SJCRH30 (cell line): ENCODE measurements at regions not wholly inside any gene's neighbourhood (a gene's known extent, or its start where the extent isn't known, plus 50 kb on each side); places are given as distances from the start of the nearest gene placed in this dataset.

Experiments used
- DNase-seq, 2 experiments: peaks; one replicate each; pipeline ENCODE4 v3.0.0-alpha.2; 2015 to 2020
- H3K27ac ChIP-seq: fragments of 250-450 bp; sonication (Bioruptor Pico); 2 replicates; pipeline ENCODE4 v1.5.1; 2020; ENCODE audit warnings: mild to moderate bottlenecking, moderate library complexity
- H3K27me3 ChIP-seq: fragments of 250-450 bp; sonication (Bioruptor Pico); 2 replicates; pipeline ENCODE4 v1.5.1; 2020; ENCODE audit warnings: mild to moderate bottlenecking, moderate library complexity
- H3K36me3 ChIP-seq: fragments of 250-450 bp; sonication (Bioruptor Pico); 2 replicates; pipeline ENCODE4 v1.5.1; 2020; ENCODE audit warnings: mild to moderate bottlenecking, moderate library complexity
- H3K4me1 ChIP-seq: fragments of 250-450 bp; sonication (Bioruptor Pico); 2 replicates; pipeline ENCODE4 v1.5.1; 2020; ENCODE audit warnings: mild to moderate bottlenecking, moderate library complexity
- H3K4me3 ChIP-seq: fragments of 250-450 bp; sonication (Bioruptor Pico); 2 replicates; pipeline ENCODE4 v1.5.1; 2020; ENCODE audit warnings: mild to moderate bottlenecking, moderate library complexity
- H3K9me3 ChIP-seq: fragments of 250-450 bp; sonication (Bioruptor Pico); replicated peaks from 2 replicates; pipeline ENCODE4 v1.5.1; 2020; ENCODE audit warnings: mild to moderate bottlenecking, moderate library complexity

GRCh38 chr11:70746351-70746750 is 348.0 kb downstream of the CTTN start:
- Histone ChIP-seq H3K4me1 (no peaks in the 10 kb centered on the region), H3K27me3 (no peaks in the 10 kb centered on the region), H3K27ac (no peak overlapping the region), H3K9me3 (peaks cover 7% of the 10 kb centered on the region; the same call in 1 of the 2 replicates), H3K36me3 (no peaks in the 10 kb centered on the region), H3K4me3 (no peak overlapping the region)
- no peak for DNase-seq

- DNase-seq = no peak
- Histone ChIP-seq H3K27me3 (no peaks in the 10 kb centered on the region), H3K9me3 (peaks cover 7% of the 10 kb centered on the region; the same call in 1 of the 2 replicates)
These were observed 349.0 kb downstream of the CTTN start for GRCh38 chr11:70747285-70747684.

GRCh38 chr11:70747921-70748320 is 349.6 kb downstream of the CTTN start:
- Histone ChIP-seq H3K9me3 (peaks cover 7% of the 10 kb centered on the region; the same call in 1 of the 2 replicates), H3K27ac (no peak overlapping the region), H3K36me3 (no peaks in the 10 kb centered on the region), H3K4me1 (no peaks in the 10 kb centered on the region), H3K4me3 (no peak overlapping the region), H3K27me3 (no peaks in the 10 kb centered on the region)
- DNase-seq = no peak

More at GRCh38 chr11:70747285-70747684, 349.0 kb downstream of the CTTN start:
- H3K36me3 ChIP-seq = no peaks in the 10 kb centered on the region
- H3K27ac ChIP-seq = no peak overlapping the region
- H3K4me1 ChIP-seq = no peaks in the 10 kb centered on the region
- H3K4me3 ChIP-seq = no peak overlapping the region

GRCh38 chr11:70751142-70751734 is 352.9 kb downstream of the CTTN start:
- Histone ChIP-seq H3K9me3 (peaks cover 7% of the 10 kb centered on the region; the same call in 1 of the 2 replicates), H3K27me3 (no peaks in the 10 kb centered on the region), H3K4me1 (no peaks in the 10 kb centered on the region), H3K4me3 (no peak overlapping the region), H3K36me3 (no peaks in the 10 kb centered on the region), H3K27ac (no peak overlapping the region)
- DNase-seq = peak in 1 of 2 experiments; percentile 9

GRCh38 chr11:70755410-70756158 is 357.3 kb downstream of the CTTN start:
- Histone ChIP-seq H3K4me1 (no peaks in the 10 kb centered on the region), H3K4me3 (no peak overlapping the region), H3K27me3 (no peaks in the 10 kb centered on the region), H3K36me3 (no peaks in the 10 kb centered on the region), H3K9me3 (peaks cover 7% of the 10 kb centered on the region; the same call in 1 of the 2 replicates), H3K27ac (no peak overlapping the region)
- DNase-seq = peak; percentile 56 to 73

GRCh38 chr11:70756341-70756740 is 358.0 kb downstream of the CTTN start:
- H3K4me3 ChIP-seq = no peak overlapping the region
- no peak overlapping the region for H3K27ac ChIP-seq
- DNase-seq = no peak
- no peaks in the 10 kb centered on the region for H3K4me1 ChIP-seq
- H3K9me3 ChIP-seq = peaks cover under 1% of the 10 kb centered on the region; the same call in 1 of the 2 replicates
- no peaks in the 10 kb centered on the region for H3K27me3 ChIP-seq
- no peaks in the 10 kb centered on the region for H3K36me3 ChIP-seq

GRCh38 chr11:70756756-70757155 is 358.4 kb downstream of the CTTN start:
- no peak for DNase-seq
- Histone ChIP-seq H3K36me3 (no peaks in the 10 kb centered on the region), H3K4me3 (no peak overlapping the region), H3K27ac (no peak overlapping the region), H3K27me3 (no peaks in the 10 kb centered on the region), H3K4me1 (no peaks in the 10 kb centered on the region), H3K9me3 (no peaks in the 10 kb centered on the region)

- H3K4me1 ChIP-seq = no peaks in the 10 kb centered on the region
- H3K36me3 ChIP-seq = no peaks in the 10 kb centered on the region
- H3K9me3 ChIP-seq = no peaks in the 10 kb centered on the region
- no peaks in the 10 kb centered on the region for H3K27me3 ChIP-seq
- no peak overlapping the region for H3K27ac ChIP-seq
- DNase-seq = no peak
- H3K4me3 ChIP-seq = no peak overlapping the region
These were observed 358.9 kb downstream of the CTTN start for GRCh38 chr11:70757241-70757640.

- Histone ChIP-seq H3K4me3 (no peak overlapping the region), H3K27me3 (no peaks in the 10 kb centered on the region), H3K27ac (no peak overlapping the region), H3K36me3 (no peaks in the 10 kb centered on the region), H3K9me3 (no peaks in the 10 kb centered on the region), H3K4me1 (no peaks in the 10 kb centered on the region)
- DNase-seq = no peak
These were observed 359.9 kb downstream of the CTTN start for GRCh38 chr11:70758206-70758605.

- Histone ChIP-seq H3K4me3 (no peak overlapping the region), H3K4me1 (no peaks in the 10 kb centered on the region), H3K27me3 (no peaks in the 10 kb centered on the region), H3K9me3 (no peaks in the 10 kb centered on the region), H3K27ac (no peak overlapping the region), H3K36me3 (no peaks in the 10 kb centered on the region)
- DNase-seq = no peak
These were observed 361.5 kb downstream of the CTTN start for GRCh38 chr11:70759846-70760245.

GRCh38 chr11:70760416-70761020 is 362.2 kb downstream of the CTTN start:
- no peak for DNase-seq
- Histone ChIP-seq H3K4me1 (no peaks in the 10 kb centered on the region), H3K27ac (no peak overlapping the region), H3K4me3 (no peak overlapping the region), H3K36me3 (no peaks in the 10 kb centered on the region), H3K27me3 (no peaks in the 10 kb centered on the region), H3K9me3 (no peaks in the 10 kb centered on the region)

GRCh38 chr11:70761094-70761907 is 363.0 kb downstream of the CTTN start:
- DNase-seq = no peak
- Histone ChIP-seq H3K36me3 (no peaks in the 10 kb centered on the region), H3K9me3 (no peaks in the 10 kb centered on the region), H3K27ac (no peak overlapping the region), H3K27me3 (no peaks in the 10 kb centered on the region), H3K4me3 (no peak overlapping the region), H3K4me1 (no peaks in the 10 kb centered on the region)

GRCh38 chr11:70761908-70762337 is 363.6 kb downstream of the CTTN start:
- no peaks in the 10 kb centered on the region for H3K4me1 ChIP-seq
- no peak overlapping the region for H3K4me3 ChIP-seq
- no peak for DNase-seq
- no peaks in the 10 kb centered on the region for H3K36me3 ChIP-seq
- H3K27ac ChIP-seq = no peak overlapping the region
- H3K27me3 ChIP-seq = no peaks in the 10 kb centered on the region
- H3K9me3 ChIP-seq = no peaks in the 10 kb centered on the region

- DNase-seq = no peak
- no peaks in the 10 kb centered on the region for H3K9me3 ChIP-seq
- H3K4me1 ChIP-seq = no peaks in the 10 kb centered on the region
- no peak overlapping the region for H3K4me3 ChIP-seq
- H3K36me3 ChIP-seq = no peaks in the 10 kb centered on the region
- no peak overlapping the region for H3K27ac ChIP-seq
- no peaks in the 10 kb centered on the region for H3K27me3 ChIP-seq
These were observed 364.5 kb downstream of the CTTN start for GRCh38 chr11:70762810-70763209.

GRCh38 chr11:70763606-70764005 is 365.3 kb downstream of the CTTN start:
- DNase-seq = no peak
- Histone ChIP-seq H3K9me3 (no peaks in the 10 kb centered on the region), H3K27ac (no peak overlapping the region)

More at GRCh38 chr11:70763606-70764005, 365.3 kb downstream of the CTTN start:
- no peak overlapping the region for H3K4me3 ChIP-seq
- no peaks in the 10 kb centered on the region for H3K27me3 ChIP-seq
- H3K4me1 ChIP-seq = no peaks in the 10 kb centered on the region
- no peaks in the 10 kb centered on the region for H3K36me3 ChIP-seq
